ENCODE measurements at regions not wholly inside any gene's neighbourhood (a gene's known extent, or its start where the extent isn't known, plus 50 kb on each side); places are given as distances from the start of the nearest gene placed in this dataset.

GRCh38 chr4:67207941-67208441 lies 337.3 kb downstream of the CENPC start:
- no peaks in the 10 kb centered on the region for H3K27me3 ChIP-seq
- TF ChIP-seq, protein P1, sequence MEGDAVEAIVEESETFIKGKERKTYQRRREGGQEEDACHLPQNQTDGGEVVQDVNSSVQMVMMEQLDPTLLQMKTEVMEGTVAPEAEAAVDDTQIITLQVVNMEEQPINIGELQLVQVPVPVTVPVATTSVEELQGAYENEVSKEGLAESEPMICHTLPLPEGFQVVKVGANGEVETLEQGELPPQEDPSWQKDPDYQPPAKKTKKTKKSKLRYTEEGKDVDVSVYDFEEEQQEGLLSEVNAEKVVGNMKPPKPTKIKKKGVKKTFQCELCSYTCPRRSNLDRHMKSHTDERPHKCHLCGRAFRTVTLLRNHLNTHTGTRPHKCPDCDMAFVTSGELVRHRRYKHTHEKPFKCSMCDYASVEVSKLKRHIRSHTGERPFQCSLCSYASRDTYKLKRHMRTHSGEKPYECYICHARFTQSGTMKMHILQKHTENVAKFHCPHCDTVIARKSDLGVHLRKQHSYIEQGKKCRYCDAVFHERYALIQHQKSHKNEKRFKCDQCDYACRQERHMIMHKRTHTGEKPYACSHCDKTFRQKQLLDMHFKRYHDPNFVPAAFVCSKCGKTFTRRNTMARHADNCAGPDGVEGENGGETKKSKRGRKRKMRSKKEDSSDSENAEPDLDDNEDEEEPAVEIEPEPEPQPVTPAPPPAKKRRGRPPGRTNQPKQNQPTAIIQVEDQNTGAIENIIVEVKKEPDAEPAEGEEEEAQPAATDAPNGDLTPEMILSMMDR (IDR thresholded peaks at IDR 0.05), result no peak
- no peaks in the 10 kb centered on the region for H3K9me3 ChIP-seq
- intact Hi-C loops (cut with DNase I; ENCODE audit: low total_unique reads), result no loop called here
- no peaks in the 10 kb centered on the region for H3K36me3 ChIP-seq
- no peaks in the 10 kb centered on the region for H3K4me1 ChIP-seq
- H3K27ac ChIP-seq, result no peak overlapping the region
- H3K4me3 ChIP-seq, result no peak overlapping the region
- no peak for DNase-seq

- no peak overlapping the region for H3K27ac ChIP-seq
- no peak overlapping the region for H3K4me3 ChIP-seq
- TF ChIP-seq, protein P1 (IDR thresholded peaks at IDR 0.05), result no peak
- H3K36me3 ChIP-seq, result no peaks in the 10 kb centered on the region
- intact Hi-C loops (cut with DNase I; ENCODE audit: low total_unique reads), result no loop called here
- H3K4me1 ChIP-seq, result no peaks in the 10 kb centered on the region
- no peaks in the 10 kb centered on the region for H3K27me3 ChIP-seq
- H3K9me3 ChIP-seq, result no peaks in the 10 kb centered on the region
- DNase-seq, result no peak
Observed at GRCh38 chr4:67204441-67204840, 340.9 kb downstream of the CENPC start.

DNA sequence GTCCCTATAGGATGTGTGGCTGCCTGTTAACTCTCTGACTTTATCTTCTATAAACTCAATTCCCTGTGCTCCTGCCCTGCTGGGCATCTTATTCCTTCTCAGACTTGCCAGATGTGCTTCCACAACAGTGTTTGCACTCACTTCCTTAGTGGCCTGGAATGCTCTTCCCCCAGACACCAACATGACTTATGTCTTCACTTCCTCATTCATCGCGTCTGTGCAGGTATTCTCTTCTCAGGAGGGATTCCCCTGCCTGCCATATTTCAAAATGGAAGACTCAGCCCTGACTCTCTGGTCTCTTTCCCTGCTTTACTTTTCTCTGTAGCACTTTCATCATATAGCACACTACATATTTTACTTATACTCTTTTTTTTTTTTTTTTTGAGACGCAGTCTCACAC lies 344.0 kb downstream of the CENPC start:
- no peaks in the 10 kb centered on the region for H3K9me3 ChIP-seq
- intact Hi-C loops (cut with DNase I; ENCODE audit: low total_unique reads), result no loop called here
- TF ChIP-seq, protein P1 (IDR thresholded peaks at IDR 0.05), result no peak
- no peaks in the 10 kb centered on the region for H3K27me3 ChIP-seq
- H3K27ac ChIP-seq, result no peak overlapping the region
- no peak for DNase-seq
- no peak overlapping the region for H3K4me3 ChIP-seq
- no peaks in the 10 kb centered on the region for H3K36me3 ChIP-seq
- H3K4me1 ChIP-seq, result no peaks in the 10 kb centered on the region

- H3K4me3 ChIP-seq, result no peak overlapping the region
- no peaks in the 10 kb centered on the region for H3K36me3 ChIP-seq
- H3K27me3 ChIP-seq, result no peaks in the 10 kb centered on the region
- no peak overlapping the region for H3K27ac ChIP-seq
- no peaks in the 10 kb centered on the region for H3K9me3 ChIP-seq
- TF ChIP-seq, protein P1 (IDR thresholded peaks at IDR 0.05), result no peak
- intact Hi-C loops (cut with DNase I; ENCODE audit: low total_unique reads), result no loop called here
- no peak for DNase-seq
- no peaks in the 10 kb centered on the region for H3K4me1 ChIP-seq
Observed at GRCh38 chr4:67198727-67199126, 346.6 kb downstream of the CENPC start.

- no peaks in the 10 kb centered on the region for H3K9me3 ChIP-seq
- no peak overlapping the region for H3K27ac ChIP-seq
- H3K4me3 ChIP-seq, result no peak overlapping the region
- intact Hi-C loops (cut with DNase I; ENCODE audit: low total_unique reads), result no loop called here
- TF ChIP-seq, protein P1 (IDR thresholded peaks at IDR 0.05), result no peak
- no peaks in the 10 kb centered on the region for H3K4me1 ChIP-seq
- no peak for DNase-seq
- H3K27me3 ChIP-seq, result no peaks in the 10 kb centered on the region
- H3K36me3 ChIP-seq, result no peaks in the 10 kb centered on the region
Observed at GRCh38 chr4:67167849-67168248, 377.5 kb downstream of the CENPC start.

DNA sequence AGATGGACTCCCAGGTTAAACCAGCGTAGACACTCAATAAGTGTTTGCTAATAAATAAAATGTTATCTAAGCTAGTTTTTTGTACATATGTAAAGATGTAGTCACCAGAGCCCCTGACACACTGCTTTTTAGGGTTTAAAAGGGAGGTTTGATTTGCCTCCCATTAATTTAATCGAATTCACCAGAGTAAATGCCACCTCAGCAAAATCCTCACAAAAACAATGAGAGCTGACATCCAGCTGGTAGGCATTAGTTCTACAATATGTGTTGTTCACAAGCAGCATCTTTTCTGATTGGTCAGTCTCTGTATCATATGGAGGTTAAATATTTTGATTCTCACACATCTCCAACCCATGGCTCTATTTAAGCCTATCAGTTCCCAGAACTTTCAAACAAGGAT lies 382.6 kb downstream of the CENPC start:
- TF ChIP-seq, protein P1 (IDR thresholded peaks at IDR 0.05), result no peak
- intact Hi-C loops (cut with DNase I; ENCODE audit: low total_unique reads), result no loop called here
- no peaks in the 10 kb centered on the region for H3K4me1 ChIP-seq
- H3K9me3 ChIP-seq, result no peaks in the 10 kb centered on the region
- no peak overlapping the region for H3K27ac ChIP-seq
- H3K4me3 ChIP-seq, result no peak overlapping the region
- no peaks in the 10 kb centered on the region for H3K27me3 ChIP-seq
- DNase-seq, result no peak
- no peaks in the 10 kb centered on the region for H3K36me3 ChIP-seq
